D341Med (cell line): ENCODE measurements at regions not wholly inside any gene's neighbourhood (a gene's known extent, or its start where the extent isn't known, plus 50 kb on each side); places are given as distances from the start of the nearest gene placed in this dataset.

ENCODE experiments used
- DNase-seq: peaks from one replicate; pipeline ENCODE4 v3.0.0; 2012; ENCODE audit warnings: low spot score

DNA sequence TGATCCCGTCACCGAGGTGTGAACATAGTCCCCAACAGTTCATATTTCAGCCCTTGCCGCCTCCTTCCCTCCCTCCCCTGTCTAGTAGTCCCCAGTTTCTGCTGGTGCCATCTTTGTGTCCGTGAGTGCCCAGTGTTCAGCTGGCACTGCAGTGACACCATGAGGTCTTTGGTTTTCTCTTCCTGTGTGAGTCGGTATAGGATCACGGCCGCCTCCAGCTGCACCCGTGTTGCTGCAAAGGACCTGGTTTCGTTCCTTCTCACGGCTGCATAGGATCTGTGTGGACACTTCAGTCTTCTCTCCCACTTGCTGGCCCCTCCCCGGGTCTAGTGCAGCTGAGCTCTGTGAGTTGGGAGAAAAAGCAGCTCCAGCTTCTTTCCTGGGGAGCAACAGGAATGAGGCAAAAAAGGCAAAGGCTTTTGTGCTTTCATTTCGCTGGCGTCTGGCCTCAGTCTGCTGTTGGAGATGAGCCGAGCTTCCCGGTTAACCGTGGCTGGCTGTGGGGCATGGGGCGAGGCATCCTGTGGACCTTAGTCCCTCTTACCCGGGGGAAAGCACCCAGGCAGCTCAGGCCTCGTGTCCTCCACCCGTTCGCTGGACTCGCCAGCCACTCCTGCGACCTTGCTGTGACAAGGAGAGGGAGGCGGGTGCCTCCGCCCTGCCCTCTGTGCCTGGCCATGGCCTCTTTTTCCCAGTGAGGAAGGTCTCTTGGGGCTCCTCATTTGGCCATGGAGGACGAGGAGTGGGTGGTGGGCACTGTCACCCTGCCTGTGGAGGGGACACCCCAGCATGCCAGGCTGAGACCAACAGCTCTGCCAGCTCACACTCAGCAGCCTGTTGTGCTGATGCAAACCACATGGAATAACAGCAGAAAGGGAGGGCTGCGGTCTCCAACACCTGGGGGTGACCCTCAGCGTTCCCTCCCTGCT, 196.5 kb downstream of the TEX29 start:
- peak; percentile 50 for DNase-seq

DNA sequence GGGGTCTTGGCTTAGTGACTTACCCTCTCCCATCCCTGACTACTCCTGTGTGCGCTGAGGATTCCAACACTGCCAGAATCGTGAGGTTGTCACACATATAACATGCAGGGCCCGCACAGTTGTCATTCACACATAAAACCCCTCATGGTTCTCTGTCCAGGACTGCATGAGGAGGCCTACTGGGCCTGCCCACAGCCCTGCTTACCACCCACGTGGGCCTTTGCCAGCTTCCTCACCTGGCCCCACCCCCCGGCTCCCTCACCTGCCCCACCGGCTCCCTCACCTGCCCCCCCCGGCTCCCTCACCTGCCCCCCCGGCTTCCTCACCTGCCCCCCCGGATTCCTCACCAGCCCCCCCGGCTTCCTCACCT, 197.2 kb downstream of the TEX29 start:
- DNase-seq, result no peak

DNA sequence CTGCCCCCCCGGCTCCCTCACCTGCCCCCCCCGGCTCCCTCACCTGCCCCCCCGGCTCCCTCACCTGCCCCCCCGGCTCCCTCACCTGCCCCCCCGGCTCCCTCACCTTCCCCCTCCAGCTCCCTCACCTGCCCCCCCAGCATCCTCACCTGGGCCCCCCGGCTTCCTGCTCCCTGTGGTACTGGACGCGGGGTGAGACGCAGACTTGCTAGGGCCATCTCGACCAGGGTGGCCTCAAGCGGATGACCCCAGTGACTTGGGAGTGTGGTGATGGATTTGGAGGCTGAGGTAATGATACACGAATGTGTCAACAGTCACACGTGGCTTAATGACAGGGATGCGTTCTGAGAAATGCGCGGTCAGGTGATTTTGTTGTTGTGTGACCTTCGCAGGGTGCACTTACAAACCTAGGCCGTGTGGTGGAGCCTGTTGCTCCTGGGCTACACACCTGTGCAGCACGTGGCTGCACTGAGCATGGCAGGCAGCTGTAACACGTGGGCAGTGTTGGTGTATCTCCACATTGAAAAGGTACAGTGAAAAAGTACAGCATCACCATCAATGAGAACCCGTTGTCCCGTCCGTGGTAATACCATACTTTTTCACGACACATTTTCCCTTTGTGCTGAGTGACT, 197.8 kb downstream of the TEX29 start:
- DNase-seq, result no peak

DNA sequence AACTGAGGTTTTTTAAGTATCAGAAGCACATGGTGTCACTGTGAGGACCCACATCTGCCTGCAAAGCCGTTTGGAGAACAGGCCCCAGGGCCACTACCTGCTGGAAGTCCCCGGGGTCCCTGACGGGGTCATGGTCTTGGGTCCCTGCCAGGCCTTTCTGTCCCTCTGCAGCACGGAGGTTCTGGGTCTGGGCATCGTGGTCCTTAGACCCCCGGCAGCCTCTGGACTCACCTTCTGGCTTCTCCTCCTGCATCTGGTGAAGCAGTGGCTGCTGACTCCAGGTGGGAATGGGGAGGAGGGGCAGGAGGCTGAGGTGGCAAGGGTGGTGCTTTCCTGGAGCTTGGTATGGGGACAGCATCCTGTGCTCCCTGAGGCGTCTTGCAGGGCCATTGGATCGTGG, 198.6 kb downstream of the TEX29 start:
- no peak for DNase-seq

DNA sequence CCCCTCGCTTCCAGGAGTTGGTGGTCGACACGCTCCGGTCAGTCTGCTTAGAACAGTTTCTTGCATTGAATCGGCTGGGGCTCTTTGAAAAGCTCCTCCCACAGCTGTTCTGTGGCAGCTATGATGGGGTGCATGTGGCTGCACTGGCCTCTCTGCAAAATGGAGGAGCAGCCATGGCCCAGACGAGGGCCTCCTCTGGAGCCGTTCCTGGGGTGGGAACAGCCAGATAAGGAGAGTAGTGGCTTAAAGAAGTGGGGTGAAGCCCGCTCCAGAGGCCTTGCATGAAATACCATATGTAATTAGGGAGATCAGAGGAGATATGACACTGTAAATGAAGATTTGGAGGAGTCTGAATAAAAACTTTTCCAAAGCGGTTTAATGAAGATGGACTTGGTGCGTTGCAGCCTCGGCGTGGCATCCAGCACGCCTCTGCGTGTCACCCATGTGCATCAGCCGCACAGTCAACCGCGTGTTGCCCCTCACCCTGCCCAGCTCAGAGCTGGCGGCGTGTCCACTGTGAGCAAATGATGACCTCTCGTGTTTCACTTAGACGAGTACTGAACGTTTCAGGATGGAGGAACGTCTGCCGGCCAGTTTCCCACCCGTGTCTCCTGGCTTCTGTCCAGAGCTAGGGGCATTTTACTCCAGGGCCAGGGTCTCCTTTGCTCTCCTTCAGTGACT, 199.2 kb downstream of the TEX29 start:
- no peak for DNase-seq

- DNase-seq, result no peak
Measured at GRCh38 chr13:111521030-111521429, 200.6 kb downstream of the TEX29 start.

GRCh38 chr13:111521691-111522229, 201.3 kb downstream of the TEX29 start:
- no peak for DNase-seq

- no peak for DNase-seq
Measured at GRCh38 chr13:111525320-111526118, 205.1 kb downstream of the TEX29 start.

DNA sequence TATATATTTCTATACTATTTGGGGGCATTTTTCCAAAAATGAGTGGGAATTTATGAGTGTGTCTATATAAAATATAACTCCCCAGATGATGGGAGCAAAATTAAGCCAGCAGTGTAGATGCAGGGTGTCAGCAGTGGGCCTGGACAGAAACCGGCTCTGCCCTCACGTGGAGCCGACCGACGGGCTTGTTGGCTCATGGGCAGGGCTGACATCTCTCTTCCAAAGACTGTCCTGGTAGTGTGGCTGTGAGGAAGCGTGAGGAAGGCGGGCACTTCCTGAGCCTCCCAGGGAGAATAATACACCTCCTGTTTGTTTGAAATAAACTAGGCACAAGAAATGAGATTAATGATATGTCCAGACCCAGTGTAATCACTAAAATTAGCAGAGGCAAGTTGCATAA, 206.5 kb downstream of the TEX29 start:
- DNase-seq, result no peak

DNA sequence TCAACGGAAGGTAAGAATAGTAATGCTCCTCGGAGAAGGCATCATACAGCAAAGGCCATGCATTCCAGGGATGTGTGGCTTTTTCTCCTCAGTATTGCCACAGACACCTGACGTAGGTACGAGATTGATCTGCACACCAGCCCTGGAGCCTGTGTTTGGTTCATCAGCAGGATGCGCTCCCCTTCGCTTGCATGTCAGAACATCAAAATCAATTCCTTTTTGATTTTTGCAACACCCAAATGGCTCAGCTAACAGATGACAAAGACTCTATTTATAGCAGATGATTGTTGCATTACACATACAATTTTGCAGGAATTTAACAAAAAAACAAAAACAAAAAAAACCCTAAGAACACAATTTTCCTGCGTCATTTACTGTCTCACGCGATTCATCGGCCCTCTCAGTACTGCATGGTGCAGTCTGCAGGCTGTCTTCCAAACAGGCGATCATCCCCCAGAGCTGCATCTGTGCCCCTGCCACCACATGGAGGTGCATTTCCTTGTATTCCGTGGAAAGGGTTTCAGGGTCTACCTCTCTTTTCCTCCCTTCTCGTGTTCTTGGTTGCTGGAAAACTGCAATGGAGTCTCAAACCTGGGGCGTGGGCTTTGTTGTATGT, 207.3 kb downstream of the TEX29 start:
- DNase-seq, result no peak

- no peak for DNase-seq
Measured at GRCh38 chr13:111528513-111528912, 208.1 kb downstream of the TEX29 start.

- DNase-seq, result no peak
Measured at GRCh38 chr13:111530137-111530870, 209.9 kb downstream of the TEX29 start.

GRCh38 chr13:111531505-111531904, 211.1 kb downstream of the TEX29 start:
- no peak for DNase-seq

DNA sequence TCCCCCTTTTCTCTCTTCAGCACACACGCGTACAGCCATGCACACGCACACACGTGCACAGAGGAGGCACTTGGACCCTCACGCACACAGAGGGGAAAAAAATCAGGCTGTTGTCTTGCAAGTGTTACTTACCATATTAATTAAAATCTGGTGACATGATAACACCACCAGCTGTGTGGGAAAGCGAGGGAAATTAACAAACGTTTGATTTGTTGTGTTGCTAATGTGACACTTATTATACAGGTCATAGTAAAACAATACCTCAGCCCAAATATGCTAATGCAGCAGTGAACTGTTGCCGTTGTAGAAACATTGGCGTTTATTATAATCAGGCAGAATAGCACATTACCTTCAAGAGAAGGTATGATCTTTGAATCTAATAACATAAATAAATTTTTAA, 211.7 kb downstream of the TEX29 start:
- DNase-seq, result no peak

DNA sequence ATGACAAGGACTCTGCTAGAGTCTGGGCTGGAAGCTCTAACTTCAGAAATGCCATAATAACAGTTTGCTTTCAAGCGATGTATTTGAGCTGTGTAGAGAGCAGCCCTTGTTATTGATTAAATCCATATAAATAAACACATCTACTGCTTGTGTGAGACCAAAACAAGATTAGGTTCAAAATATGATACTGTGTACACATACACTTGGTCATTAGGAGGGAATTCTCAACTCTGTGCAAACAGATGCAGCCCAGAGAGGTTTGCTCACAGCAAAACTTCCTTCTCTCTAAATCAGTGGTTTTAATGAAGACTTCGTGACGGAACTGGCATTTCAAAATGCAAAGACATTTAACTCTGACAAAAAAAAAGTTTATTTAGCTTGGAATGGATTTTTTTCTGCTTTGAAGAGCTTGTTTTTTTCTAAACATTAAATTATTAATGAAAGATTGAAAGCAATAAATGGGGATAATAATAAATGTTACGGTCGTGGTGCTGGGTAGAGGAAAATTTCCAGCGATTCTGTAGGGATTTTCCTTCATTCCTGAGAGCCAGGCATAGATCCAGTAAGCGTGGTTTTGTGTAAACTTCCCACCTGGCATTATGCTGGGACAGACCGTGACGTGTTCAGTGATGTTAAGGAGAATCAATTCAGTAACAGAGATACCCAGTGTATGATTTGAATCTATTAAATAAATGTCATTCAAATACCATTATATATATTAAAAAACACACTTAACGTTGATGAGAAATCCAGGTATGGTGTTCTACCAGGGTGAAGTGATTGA, 213.7 kb downstream of the TEX29 start:
- no peak for DNase-seq

DNA sequence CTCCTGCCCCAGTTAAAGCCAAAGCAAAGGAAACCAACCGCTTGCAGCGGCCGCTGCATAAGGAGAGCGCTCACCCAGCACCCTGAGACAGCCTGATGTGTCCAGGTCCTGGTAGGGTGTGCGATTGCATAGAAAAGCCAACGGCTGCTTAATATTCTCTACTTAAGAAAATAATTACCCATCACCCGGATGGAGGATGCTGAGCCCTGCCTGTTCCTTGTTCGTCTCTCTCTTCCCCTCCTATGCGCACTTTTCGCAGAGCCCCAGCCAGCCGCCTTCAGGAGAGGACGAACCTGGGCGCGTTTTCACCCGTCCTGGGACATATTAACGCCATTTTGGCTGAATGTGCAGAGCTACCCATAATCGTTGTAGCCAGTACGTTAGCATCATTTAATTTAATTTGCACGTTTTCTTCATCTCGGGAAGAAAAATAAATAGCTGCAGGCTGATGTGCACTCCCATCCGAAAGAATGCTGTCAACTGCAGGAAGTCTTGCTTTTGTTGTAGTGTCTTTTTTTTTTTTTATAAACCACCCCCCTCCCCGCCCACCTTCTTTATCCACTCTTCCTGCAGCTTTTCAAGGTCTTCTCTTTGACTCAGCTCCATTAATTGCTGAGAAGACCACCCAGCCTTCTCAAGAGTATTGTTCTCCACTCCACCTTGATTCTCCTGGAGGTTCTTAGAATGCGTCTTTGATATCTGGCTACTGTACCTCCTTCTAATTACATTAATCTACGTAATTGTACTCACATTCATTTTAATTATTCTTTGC, 214.5 kb downstream of the TEX29 start:
- no peak for DNase-seq

- no peak for DNase-seq
Measured at GRCh38 chr13:111535523-111535811, 215.0 kb downstream of the TEX29 start.

- DNase-seq, result no peak
Measured at GRCh38 chr13:111536075-111536642, 215.7 kb downstream of the TEX29 start.

GRCh38 chr13:111537115-111537728, 216.8 kb downstream of the TEX29 start:
- DNase-seq, result no peak
